GM13976 (cell line): ENCODE measurements at regions not wholly inside any gene's neighbourhood (a gene's known extent, or its start where the extent isn't known, plus 50 kb on each side); places are given as distances from the start of the nearest gene placed in this dataset.
"Not testable (repeated sequence)": the region's sequence is repeated elsewhere in the genome, so short reads cannot be mapped to it uniquely, and the experiment has no call there.

Experiments used
- DNase-seq: peaks from one replicate; pipeline ENCODE4 v3.0.0; 2012; ENCODE audit warnings: low spot score
- CTCF ChIP-seq: IDR thresholded peaks from 2 replicates; pipeline ENCODE4 v1.5.1; 2012; ENCODE audit warnings: borderline replicate concordance, mild to moderate bottlenecking; ENCODE audit not compliant: insufficient read depth; ENCODE audit errors: extremely low read depth, missing control alignments, control extremely low read depth
- in situ Hi-C: fragments of 300-500 bp; cut with MboI; formaldehyde crosslinking; loops from one replicate; pipeline ENCODE4 v1.12.0; 2022; ENCODE audit warnings: low sequenced_read_pairs, mixed read lengths, inconsistent platforms; ENCODE audit not compliant: unreplicated experiment

- in situ Hi-C loops, result no loop called here
- no peak for TF ChIP-seq CTCF
- no peak for DNase-seq
Measured at GRCh38 chr2:16067444-16067843, 127.1 kb downstream of the MYCN start.

- TF ChIP-seq CTCF, result no peak
- DNase-seq, result no peak
- in situ Hi-C loops, result no loop called here
Measured at GRCh38 chr2:16067037-16067406, 126.7 kb downstream of the MYCN start.

- in situ Hi-C loops, result no loop called here
- no peak for DNase-seq
- TF ChIP-seq CTCF, result no peak
Measured at GRCh38 chr2:16066261-16067036, 126.1 kb downstream of the MYCN start.

DNA sequence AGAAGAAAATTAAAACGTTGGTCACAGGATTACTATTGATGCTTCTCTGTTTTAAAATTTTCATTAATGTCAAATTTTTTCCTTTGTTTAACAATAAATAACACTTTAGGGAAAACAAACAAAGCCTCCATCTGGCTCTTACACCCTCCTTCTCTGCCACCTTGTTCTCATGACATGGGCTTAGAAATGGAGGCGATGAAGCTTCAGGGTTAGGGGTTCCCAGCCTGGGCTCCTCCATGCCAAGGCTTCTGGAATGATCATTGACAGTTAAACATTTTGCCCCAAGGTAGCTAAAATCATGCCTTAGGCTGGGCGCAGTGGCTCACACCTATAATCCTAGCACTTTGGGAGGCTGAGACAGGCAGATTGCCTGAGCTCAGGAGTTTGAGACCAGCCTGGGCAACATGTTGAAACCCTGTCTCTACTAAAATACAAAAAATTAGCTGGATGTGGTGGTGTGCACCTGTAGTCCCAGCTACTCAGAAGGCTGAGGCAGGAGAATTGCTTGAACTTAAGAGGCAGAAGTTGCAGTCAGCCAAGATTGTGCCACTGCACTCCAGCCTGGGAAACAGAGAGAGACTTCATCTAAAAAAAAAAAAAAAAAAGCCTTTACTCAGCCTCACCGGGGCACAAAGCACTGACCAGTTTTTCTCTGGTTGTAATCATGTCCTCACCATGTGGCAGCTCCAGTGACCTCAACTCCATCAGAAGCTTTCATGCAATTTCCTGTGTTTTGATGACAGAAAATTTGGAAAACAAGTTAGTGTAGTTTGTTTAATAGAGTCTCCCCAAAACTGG, 125.1 kb downstream of the MYCN start:
- DNase-seq, in situ Hi-C loops: not testable (repeated sequence)

DNA sequence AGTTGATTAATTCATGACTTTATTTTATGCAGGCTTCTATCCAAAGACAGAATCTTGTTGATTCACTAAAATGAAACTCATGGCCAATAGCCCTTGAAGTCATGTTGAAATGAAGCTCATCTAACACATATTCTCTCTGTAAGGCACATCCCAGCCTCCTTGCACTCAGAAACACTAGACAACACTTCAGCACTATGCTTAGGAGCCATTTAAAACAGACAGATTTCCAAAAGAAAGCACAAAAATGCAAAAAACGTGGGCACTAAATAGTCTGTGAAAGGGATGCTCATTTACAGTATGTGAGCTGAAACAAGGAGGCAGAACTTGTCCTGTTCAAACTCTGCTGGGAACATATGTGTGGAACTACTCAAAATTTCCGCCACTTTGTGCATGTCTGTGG, 124.4 kb downstream of the MYCN start:
- in situ Hi-C loops, result no loop called here
- no peak for TF ChIP-seq CTCF
- no peak for DNase-seq

- in situ Hi-C loops, result no loop called here
- no peak for TF ChIP-seq CTCF
- no peak for DNase-seq
Measured at GRCh38 chr2:16063955-16064633, 123.7 kb downstream of the MYCN start.
